Activated CD8-positive, alpha-beta memory T cell treated with anti-CD3 and anti-CD28 coated beads, Interleukin-2, amount 50 U/mL, for 48 hours (primary cell): ENCODE measurements at regions not wholly inside any gene's neighbourhood (a gene's known extent, or its start where the extent isn't known, plus 50 kb on each side); places are given as distances from the start of the nearest gene placed in this dataset.
"Not testable (repeated sequence)": the region's sequence is repeated elsewhere in the genome, so short reads cannot be mapped to it uniquely, and the experiment has no call there.

Experiments
- DNase-seq: peaks from one replicate; pipeline ENCODE4 v3.0.0-alpha.2; 2020

DNA sequence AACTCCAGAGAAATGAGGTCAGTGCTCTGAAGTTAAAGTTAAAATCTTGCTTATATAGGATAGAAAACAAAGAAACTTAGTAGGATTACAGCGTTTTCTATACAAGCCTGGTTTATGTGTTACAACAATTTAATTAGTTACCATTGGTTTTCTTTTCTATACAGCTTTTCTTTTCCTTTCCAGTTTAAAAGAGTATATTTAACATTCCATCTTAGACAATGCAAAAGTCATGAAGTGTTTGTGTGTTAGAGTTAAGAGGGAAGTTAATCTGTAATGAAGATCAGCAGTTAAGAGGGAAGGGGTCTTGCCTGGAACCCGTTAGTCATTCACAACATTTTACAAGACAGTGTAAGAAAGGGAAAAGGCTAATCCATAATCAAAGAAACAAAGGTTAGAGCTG is 338.3 kb downstream of the OTUD1 start:
- DNase-seq, result no peak

DNA sequence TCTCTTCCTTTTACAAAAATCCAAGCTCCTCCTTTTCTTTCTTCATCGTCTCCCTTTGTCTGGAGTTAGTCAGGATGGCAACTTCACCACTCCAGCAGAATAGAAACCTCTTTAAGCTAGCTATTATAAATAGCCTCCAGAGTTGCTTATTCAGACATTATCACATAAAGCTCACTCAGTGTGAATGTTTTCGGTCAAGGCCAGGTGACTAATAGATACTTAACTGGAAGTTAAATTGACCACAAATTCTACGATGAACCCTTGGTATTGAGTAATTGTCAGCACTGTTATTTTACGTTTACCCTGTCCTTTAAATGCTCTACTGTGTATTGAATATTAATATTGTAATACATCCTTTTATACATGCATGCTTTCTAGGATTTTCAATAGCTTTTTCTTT is 340.4 kb downstream of the OTUD1 start:
- no peak for DNase-seq

DNA sequence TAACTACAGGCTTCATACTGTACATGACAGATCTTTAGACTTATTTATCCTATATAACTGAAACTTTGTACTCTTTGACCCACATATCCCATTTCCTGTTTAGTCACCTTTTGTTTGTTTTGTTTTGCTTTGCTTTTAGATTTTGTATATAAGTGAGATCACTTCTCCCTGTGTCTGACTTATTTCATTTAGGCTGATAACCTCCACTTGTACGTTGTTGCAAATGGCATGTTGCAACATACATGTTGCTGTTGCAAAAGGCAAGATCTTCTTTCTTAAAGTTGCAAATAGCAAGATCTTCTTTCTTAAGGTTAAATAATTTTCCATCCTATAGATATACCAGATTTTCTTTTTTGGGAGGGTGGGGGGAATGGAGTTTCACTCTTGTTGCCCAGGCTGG is 341.5 kb downstream of the OTUD1 start:
- no peak for DNase-seq

DNA sequence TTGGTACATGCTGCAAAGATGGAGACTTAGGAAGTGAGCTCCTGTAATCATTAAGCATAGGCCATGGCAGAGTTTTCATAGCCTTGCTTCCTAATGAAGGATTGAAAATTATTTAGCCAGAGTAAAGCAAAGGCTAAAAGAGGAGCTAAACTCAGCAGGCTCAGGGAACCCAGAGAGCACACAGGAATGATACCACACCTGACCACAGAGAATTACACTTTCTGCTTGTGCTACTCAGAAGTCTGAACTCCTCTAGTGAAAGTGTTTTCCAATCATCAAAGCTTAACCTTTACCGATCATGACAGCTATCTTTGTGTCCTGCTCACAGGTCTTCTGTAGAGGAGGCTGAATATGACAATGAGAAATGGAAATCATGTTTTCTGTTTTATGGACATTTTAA is 347.7 kb downstream of the OTUD1 start:
- DNase-seq, result no peak

DNA sequence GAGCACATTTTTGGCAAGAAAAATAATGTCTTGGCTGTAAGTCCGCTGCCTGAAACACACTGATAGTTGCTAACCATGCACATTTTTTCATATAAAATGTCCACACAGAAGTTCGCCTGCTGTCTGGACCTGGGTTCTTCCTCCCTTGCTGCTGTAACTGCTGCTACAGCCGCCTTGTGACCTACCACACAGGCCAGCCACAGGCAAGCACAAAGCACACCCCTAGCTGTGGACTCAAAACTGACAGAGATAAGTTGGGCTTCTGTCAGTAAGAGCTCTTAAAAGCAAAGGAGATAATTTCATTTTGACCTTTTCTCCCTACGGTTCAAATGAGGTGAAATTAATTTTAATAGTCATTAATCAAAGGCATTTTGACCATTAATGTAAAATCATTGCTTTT is 354.7 kb downstream of the OTUD1 start:
- DNase-seq, result no peak

DNA sequence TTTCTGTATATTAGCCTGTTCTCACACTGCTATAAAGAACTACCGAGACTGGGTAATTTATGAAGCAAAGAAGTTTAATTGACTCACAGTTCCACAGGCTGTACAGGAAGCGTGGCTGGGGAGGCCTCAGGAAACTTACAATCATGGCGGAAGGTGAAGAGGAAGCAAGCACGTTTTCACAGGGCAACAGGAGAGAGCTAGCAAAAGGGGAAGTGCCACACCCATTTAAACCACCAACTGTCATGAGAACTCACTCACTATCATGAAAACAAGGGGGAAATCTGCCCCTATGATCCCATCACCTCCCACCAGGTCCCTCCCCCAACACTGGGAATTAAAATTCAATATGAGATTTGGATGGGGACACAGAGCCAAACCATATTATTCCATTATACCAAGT is 358.6 kb downstream of the OTUD1 start:
- DNase-seq, result not testable (repeated sequence)

DNA sequence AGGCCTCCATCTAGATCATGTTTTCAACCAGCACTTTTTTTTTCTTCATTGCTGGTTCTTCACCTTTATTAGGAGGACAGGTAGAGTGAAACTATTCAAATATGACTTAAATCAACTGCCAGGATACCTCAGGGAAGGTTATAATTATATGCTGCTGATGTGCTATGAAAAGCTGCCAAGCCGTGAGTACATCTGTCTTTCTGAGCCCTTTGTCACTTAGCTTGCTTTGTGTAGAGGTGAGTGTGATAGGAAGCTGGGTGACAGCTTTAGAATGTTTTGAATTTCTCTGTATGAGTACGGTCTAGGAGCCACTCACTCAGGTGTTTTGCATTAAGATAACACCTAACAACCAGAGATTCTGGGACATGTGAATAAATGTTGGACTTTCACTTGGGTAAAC is 365.2 kb downstream of the OTUD1 start:
- no peak for DNase-seq

DNA sequence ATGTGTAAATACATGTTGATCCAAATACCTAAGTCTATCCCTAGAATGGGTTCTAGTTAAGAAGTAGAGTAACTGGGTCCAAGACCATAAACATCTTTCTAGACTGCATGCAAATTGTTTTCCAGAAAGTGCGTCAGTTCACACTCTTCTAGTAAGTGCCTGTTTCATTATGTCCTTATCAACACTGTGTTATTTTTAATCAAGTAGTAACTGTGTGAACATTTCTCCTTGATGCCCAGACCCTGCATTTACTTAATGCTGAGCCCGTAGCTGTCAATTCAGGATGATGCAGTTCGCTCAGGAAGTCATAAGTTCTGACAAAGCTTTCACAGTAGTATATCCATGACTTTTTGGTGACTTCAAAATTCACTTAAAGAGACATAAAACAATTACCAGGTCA is 374.8 kb downstream of the OTUD1 start:
- DNase-seq, result no peak

DNA sequence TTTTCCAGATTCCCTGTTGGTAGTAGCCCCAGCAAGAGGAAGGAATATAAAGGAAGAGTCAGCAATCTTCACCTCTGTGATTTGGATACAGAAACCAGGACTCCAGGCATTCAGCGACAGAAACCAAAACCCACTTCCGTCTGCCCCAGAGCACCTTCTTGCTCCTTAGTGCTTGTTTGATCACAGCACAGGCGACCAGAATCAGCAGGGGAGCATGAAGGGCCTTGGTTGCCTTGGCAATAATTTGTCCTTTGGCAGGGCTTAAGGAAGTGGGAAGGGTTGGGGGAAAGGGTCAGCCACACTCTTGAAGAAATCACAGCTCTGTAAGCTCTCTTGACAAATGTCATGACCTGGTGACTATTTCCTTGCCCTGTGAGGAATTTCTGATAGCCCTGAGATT is 379.6 kb downstream of the OTUD1 start:
- no peak for DNase-seq

DNA sequence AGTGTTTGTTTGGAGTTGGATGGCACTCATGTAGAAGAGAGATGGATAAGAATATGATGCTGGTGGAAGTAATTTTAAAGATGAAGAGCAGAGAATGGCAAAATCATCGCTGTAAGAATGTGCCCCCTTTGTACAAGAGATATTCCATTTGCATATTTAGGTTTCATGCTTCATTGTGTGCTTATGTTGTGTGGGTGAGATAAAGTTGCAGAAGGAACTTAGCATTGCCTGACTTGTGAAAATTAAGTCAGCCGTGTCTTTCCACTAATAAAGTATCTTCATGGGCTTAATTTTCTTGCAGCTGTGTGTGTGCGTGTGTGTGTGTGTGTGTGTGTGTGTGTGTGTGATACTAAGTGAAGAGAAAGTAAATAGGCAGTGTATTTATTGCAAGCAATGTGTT is 381.9 kb downstream of the OTUD1 start:
- no peak for DNase-seq

DNA sequence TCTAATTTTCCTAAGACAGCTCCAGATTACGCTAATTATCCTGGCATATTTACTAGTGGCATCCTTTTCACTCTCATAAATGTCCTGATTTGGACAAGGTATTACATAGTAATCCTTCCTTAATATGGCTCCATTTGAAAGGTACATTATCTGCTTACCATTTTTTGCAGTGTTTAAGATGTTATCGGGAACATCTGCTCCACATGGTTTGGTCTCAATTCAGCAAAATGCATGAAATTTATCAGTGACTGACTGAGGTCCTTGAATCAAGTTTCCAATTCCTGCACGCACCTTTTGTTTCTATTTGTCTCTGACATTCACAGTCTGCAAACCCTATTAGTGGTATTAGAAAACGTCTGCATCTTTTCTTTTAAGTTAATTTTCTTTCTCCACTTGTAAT is 384.1 kb upstream of the KIAA1217 start:
- DNase-seq, result no peak

DNA sequence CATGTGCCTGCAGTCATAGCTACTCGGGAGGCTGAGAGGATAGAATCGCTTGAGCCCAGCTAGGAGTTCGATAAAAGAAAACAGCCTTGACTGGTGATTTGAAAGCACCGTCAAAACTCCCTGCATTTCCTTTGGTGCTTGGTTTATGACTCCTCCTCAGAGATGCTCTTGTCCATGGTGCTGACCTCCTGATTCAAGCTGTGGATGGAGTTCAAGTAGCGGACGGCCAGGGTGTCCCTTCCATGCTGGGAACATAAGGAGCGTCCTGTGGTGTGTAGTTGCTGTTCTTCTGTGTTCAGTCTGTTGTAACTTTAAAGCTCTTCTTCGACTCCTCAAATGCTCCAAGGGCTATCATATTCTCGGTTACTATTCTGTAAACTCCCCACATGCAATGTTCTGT is 382.5 kb upstream of the KIAA1217 start:
- DNase-seq, result no peak

DNA sequence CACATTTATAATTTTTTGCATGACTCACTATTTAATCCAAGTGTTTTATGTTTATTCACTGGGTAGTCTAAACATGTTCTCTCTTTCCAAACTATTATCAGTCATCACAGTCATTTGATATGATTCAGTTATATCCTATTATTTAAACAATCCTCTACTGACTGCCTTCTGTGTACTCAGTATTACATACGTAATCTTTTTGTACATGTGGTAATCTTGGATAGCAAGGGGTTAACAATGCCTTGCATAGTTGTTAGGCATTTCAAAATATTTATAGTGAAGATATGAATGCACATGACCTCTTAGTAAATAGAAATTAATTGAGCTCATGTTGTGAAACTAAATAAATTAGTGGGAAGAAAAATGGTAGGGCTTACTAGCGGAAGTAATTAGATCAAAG is 379.4 kb upstream of the KIAA1217 start:
- DNase-seq, result no peak

DNA sequence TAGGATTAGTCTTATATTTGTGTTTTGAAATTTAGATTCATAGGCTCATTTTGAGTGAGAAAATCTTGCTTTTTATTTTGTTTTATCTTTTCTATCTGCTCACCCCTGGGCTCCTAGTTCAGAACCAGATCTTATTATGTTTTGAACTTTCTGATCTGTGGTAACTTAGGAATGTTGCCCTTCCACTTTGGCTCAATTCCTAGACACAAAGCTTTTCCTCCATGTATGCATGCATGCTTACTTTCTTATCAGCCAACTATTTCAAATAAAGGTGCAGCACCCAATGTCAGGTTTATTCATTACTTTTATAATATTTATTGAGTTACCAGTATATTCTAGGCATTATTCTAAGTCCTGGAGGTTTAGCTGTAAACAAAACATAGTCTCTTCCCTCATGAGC is 374.8 kb upstream of the KIAA1217 start:
- no peak for DNase-seq

DNA sequence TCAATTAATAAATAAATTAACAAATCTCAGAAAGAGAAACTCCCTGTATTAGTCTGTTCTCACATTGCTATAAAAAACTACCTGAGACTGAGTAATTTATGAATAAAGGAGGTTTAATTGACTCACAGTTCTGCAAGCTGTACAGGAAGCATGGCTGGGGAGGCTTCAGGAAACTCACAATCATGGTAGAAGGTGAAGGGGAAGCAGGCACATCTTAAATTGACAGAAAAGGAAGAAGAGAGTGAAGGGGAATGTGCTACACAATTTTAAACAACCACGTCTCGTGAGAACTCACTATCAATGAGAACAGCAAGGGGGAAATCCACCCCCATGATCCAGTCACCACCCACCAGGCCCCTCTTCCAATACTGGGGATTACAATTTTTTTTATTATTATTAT is 358.3 kb upstream of the KIAA1217 start:
- no peak for DNase-seq

DNA sequence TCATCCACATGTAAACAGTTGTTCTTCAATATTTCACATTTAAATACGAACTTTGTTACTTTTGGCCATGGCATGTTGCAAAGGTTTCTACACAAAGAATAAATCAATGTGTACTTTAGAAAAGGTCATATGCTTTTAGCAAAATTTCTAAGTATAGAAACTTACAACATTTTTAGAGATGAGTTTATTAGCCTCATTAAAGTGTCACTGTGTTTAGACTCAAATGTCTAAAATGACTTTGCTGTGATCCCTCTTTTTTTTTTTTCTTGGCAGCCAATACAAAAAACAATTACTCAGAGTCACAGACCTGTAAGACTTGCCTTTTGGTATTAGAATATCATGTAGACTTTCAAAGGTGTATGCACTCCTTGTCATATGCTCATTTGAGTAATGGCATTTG is 349.3 kb upstream of the KIAA1217 start:
- no peak for DNase-seq

DNA sequence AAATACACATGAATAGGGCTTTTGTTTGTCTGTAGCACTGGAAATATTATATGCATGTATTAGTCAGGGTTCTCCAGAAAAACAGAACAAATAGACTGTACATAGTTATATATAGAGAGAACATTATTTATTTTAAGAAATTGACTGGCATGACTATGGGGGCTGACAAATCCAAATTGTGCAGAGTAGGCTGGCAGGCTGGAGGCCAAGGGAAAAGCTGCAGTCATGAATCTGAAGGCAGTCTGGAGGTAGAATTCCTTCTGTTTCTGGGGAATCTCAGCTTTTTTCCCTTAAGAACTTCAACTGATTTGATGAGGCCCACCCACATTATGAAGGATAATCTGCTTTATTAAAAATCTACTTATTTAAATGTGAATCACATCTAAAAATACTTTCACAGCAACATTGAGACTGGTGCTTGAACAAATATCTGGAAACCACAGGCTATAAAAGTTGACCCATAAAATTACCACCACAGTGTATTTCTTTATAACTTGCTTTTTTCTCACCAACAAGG is 344.2 kb upstream of the KIAA1217 start:
- DNase-seq, result no peak

DNA sequence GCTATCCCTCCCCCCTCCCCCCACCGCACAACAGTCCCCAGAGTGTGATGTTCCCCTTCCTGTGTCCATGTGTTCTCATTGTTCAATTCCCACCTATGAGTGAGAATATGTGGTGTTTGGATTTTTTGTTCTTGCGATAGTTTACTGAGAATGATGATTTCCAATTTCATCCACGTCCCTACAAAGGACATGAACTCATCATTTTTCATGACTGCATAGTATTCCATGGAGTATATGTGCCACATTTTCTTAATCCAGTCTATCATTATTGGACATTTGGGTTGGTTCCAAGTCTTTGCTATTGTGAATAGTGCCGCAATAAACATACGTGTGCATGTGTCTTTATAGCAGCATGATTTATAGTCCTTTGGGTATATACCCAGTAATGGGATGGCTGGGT is 342.0 kb upstream of the KIAA1217 start:
- DNase-seq, result not testable (repeated sequence)

DNA sequence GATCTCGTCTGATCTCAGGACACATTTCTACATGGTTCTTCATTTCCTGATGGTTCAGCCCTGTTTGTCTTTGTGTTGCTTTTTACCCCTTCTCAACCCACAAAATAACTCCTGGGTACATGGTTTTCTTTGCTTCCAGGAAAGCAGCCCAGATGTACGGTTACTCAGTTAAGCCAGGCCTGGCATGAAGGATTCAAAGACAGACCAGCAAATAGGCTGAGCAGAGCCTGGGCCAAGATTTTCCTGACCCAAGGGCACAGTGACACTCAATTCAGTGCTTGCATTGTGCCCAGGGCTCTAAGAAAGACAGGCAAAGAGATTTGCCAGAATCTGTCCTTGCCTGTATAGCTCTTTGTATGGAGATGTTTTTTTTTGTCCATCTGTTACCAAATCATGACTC is 340.8 kb upstream of the KIAA1217 start:
- no peak for DNase-seq

DNA sequence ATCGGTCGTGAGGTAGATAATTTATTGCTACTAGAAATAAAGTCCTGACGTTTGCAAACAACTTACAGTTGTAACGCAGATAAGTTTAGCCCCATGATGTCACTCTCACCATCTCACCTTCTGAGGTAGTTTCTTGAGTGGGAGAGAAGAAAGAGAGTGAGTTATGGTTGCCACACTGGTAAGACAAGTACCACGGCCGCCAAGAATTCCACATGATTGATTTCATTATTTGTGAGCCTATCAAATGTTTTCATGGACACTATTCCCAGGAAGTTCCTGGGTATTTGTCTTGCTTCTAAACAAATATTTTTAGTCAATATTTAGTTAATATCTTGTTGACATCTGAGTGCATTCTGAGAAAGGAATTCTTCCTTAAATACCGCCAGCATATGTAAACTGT is 339.4 kb upstream of the KIAA1217 start:
- DNase-seq, result no peak

DNA sequence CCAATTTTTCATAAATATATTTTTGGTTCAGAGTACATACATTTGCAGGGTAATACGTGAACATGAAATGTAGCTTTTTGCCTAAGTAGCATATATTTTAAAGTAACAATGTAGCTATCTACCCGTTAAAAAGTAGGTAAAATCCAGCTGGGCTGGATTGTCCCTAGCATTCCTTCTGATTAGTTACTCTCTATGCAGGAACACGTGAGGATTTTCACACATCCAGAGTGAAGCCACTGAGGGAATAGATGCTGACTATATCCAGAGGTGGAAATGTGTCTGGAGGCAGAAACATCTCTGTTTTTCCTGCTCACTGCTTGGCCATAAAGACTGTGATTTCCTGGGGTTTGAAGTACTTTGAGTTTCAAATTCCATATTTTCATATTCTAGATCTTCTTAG is 338.9 kb upstream of the KIAA1217 start:
- DNase-seq, result no peak

DNA sequence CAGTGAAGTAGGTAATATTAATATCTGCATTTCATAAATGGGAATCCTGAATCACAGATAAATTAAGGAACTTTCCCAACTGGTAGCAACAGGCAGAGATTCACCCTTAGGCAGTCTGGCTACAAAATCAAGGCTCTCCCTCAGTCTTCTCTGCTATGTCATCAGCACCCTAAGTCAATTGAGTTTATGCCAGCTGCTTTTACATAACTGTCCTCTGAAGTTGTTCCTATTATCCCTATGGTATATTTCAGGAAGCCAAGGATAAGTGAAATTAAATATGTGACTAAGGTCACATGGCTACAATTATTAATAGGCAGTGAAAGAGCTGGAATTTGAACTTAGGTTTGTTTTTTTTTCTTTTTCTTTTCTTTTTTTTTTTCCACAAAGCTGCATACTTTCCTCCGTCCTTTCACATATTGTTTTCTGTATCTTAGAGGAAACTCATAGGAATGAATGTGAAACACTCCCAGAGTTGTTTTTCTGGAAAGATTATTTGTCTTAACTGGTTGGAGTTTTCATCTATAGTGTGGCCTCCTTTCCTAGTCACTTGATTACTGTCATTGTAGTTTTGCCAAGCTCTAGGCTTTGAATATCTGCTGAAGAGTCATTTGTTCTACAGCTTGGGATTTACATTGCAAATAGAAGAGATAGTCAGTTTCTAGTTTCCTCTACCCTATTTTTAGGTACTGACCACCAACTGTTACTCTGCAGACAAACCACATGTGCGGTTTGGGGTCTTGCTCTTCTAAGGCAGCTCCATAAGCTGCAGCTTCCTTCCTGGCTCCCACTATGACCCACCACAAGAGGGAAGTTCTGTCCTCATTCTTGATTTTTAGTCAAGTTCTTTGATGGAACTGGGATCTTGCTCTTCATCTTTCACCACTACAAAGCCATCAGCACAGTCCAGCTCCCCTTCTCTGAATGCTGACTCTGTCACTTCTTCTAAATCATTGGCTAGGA is 338.0 kb upstream of the KIAA1217 start:
- no peak for DNase-seq

DNA sequence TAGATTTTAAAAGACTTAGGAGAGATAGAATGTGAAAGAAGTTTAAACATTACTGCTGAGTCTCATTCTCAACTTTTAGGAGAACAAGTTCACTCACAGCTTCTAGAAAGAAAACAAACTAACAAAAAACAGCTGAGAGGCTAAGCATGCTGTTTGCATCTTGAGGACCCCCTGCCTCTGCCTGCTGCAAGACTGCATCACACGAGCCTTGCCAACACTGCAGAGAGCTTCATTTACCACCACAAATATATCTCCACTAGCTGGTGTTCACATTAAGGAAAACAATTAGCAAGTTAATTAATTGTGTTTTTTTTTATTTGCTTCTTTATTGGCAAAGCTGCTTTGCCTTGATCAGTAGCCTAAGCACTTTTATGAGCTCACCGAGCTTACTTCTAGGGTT is 336.6 kb upstream of the KIAA1217 start:
- no peak for DNase-seq

DNA sequence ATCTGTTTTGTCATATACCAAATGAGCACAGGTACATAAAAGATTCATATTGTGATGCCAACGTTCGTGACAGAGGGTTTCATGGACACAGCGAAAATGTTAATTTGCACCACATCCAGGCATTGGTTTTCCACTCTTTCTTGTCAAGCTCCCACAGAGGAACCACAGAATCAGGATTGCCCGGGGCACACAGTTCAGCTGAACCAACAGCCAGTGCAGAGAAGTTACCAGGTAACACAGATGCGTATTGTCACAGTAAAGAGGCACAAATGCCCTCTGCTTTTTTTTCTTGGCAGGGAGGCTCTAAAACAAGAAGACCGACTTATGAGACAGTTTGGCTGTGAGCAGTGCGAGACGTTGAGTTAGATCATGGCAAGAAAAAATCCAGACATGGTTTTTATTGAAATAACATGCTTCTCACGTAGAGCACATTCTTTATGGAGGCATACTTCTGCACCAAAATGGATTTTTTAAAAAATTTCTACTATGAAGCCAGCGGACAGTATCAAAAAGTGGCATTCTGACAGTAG is 331.1 kb upstream of the KIAA1217 start:
- no peak for DNase-seq

DNA sequence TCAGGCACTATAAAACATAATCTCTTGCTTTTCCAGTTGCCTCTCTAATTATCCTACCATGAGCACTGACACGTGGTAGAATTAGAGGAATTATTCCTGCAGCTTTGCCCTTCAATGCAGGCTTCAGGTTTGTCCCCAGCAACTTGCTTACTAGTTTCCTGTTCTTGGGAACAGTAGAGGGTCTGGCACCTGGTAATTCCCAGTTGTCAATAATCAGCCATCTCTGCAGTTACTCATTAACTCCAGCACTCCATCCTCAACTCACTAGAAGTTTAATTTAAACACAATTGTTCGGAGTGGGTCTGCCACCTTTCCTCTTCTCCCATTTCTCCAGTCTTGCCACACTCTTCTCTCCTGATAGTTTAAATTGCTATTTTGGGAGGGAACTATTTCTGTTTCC is 324.3 kb upstream of the KIAA1217 start:
- no peak for DNase-seq
